ENCODE measurements at regions not wholly inside any gene's neighbourhood (a gene's known extent, or its start where the extent isn't known, plus 50 kb on each side); places are given as distances from the start of the nearest gene placed in this dataset.

DNA sequence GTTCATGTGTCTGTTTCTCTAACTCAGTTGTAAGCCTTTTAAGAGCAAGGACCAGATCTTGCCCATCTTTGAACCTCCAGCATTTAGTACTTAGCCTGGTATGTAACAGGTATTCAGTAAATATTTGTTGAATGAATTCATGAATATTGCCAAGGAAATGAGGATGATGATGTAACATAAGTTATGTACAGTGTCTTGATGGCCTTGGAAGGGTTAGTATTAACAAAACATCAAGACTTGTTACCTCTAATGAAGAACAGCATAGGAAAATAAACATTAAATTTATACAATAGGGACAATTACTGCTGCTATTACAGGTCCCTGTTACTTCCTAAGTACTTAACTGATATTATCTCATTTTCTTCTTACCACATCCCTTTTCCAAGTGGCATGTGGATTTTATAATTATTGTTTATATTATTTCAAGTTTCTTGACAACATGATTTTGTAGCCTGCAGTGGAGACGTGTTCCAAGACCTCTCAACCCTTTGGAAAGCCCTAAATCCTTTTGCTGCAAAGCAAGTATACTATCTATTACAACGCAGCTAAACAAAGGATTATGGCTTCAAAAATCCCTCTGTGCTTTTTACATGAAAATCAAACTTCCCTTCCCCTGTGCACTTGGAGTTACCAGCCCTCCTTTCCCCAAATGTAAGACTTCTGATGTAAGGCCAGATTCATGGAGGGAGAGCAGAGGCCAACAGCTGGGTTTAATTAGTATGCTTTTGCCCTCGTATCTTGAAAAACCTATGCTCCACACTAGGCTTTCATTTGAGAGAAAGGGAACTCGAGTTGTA is 77.4 kb upstream of the SMIM36 start:
- TF ChIP-seq, protein P1, sequence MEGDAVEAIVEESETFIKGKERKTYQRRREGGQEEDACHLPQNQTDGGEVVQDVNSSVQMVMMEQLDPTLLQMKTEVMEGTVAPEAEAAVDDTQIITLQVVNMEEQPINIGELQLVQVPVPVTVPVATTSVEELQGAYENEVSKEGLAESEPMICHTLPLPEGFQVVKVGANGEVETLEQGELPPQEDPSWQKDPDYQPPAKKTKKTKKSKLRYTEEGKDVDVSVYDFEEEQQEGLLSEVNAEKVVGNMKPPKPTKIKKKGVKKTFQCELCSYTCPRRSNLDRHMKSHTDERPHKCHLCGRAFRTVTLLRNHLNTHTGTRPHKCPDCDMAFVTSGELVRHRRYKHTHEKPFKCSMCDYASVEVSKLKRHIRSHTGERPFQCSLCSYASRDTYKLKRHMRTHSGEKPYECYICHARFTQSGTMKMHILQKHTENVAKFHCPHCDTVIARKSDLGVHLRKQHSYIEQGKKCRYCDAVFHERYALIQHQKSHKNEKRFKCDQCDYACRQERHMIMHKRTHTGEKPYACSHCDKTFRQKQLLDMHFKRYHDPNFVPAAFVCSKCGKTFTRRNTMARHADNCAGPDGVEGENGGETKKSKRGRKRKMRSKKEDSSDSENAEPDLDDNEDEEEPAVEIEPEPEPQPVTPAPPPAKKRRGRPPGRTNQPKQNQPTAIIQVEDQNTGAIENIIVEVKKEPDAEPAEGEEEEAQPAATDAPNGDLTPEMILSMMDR (IDR thresholded peaks at IDR 0.05; ENCODE audit: insufficient read depth, low read length): no peak
- TF ChIP-seq REST (IDR thresholded peaks at IDR 0.05; ENCODE audit: insufficient replicate concordance, low read depth) (no peak), POLR2AphosphoS5 (IDR thresholded peaks at IDR 0.05; ENCODE audit: low read depth) (no peak), SPI1 (IDR thresholded peaks at IDR 0.05; ENCODE audit: borderline replicate concordance, low read depth) (no peak)
